ENCODE measurements at regions not wholly inside any gene's neighbourhood (a gene's known extent, or its start where the extent isn't known, plus 50 kb on each side); places are given as distances from the start of the nearest gene placed in this dataset.

- no peak for TF ChIP-seq CTCF (IDR thresholded peaks at IDR 0.05)
- no peak for TF ChIP-seq POLR2AphosphoS5 (IDR thresholded peaks at IDR 0.05)
These were observed 864.6 kb upstream of the FBXO33 start for GRCh38 chr14:40296821-40297220.

Data from stomach (tissue), 4 donors.